Stimulated activated CD4-positive, alpha-beta T cell treated with anti-CD3 and anti-CD28 coated beads, Interleukin-4, amount 100 ng/mL, for 1 hour (primary cell): ENCODE measurements at regions not wholly inside any gene's neighbourhood (a gene's known extent, or its start where the extent isn't known, plus 50 kb on each side); places are given as distances from the start of the nearest gene placed in this dataset.

ENCODE experiments used
- DNase-seq: peaks from one replicate; pipeline ENCODE4 v3.0.0-alpha.2; 2020

- DNase-seq = no peak
Observed at GRCh38 chr5:165508286-165508685, 2002.9 kb downstream of the MAT2B start.

GRCh38 chr5:165508861-165509260 lies 2003.4 kb downstream of the MAT2B start:
- no peak for DNase-seq

GRCh38 chr5:165521816-165522610 lies 2016.6 kb downstream of the MAT2B start:
- no peak for DNase-seq

GRCh38 chr5:165525271-165525670 lies 2019.9 kb downstream of the MAT2B start:
- DNase-seq = no peak

- no peak for DNase-seq
Observed at GRCh38 chr5:165526357-165526756, 2020.9 kb downstream of the MAT2B start.

- DNase-seq = no peak
Observed at GRCh38 chr5:165527577-165527976, 2022.2 kb downstream of the MAT2B start.

GRCh38 chr5:165538065-165538464 lies 2032.6 kb downstream of the MAT2B start:
- DNase-seq = no peak

- no peak for DNase-seq
Observed at GRCh38 chr5:165559645-165560044, 2054.2 kb downstream of the MAT2B start.

GRCh38 chr5:165560648-165561047 lies 2055.2 kb downstream of the MAT2B start:
- DNase-seq = no peak

GRCh38 chr5:165565911-165566310 lies 2060.5 kb downstream of the MAT2B start:
- DNase-seq = no peak

GRCh38 chr5:165569551-165569950 lies 2064.1 kb downstream of the MAT2B start:
- DNase-seq = no peak

GRCh38 chr5:165573445-165573844 lies 2068.0 kb downstream of the MAT2B start:
- DNase-seq = no peak

GRCh38 chr5:165574100-165574499 lies 2068.7 kb downstream of the MAT2B start:
- DNase-seq = no peak

- DNase-seq = no peak
Observed at GRCh38 chr5:165576678-165577275, 2071.4 kb downstream of the MAT2B start.

GRCh38 chr5:165579911-165580310 lies 2074.5 kb downstream of the MAT2B start:
- no peak for DNase-seq

- no peak for DNase-seq
Observed at GRCh38 chr5:165594693-165595092, 2089.3 kb downstream of the MAT2B start.

- no peak for DNase-seq
Observed at GRCh38 chr5:165602529-165602928, 2097.1 kb downstream of the MAT2B start.

GRCh38 chr5:165607026-165607425 lies 2101.6 kb downstream of the MAT2B start:
- no peak for DNase-seq

GRCh38 chr5:165609871-165610270 lies 2104.5 kb downstream of the MAT2B start:
- DNase-seq = no peak

- no peak for DNase-seq
Observed at GRCh38 chr5:165616490-165617405, 2111.3 kb downstream of the MAT2B start.

- DNase-seq = no peak
Observed at GRCh38 chr5:165617491-165617890, 2112.1 kb downstream of the MAT2B start.

- no peak for DNase-seq
Observed at GRCh38 chr5:165620394-165620793, 2115.0 kb downstream of the MAT2B start.

- DNase-seq = no peak
Observed at GRCh38 chr5:165622864-165623536, 2117.6 kb downstream of the MAT2B start.
